Adipocyte (in vitro differentiated cells): ENCODE measurements at regions not wholly inside any gene's neighbourhood (a gene's known extent, or its start where the extent isn't known, plus 50 kb on each side); places are given as distances from the start of the nearest gene placed in this dataset.
A peak's percentile ranks its signal among the peaks of the same experiment; 100 is the strongest.
"Not testable (repeated sequence)": the region's sequence is repeated elsewhere in the genome, so short reads cannot be mapped to it uniquely, and the experiment has no call there.

ENCODE experiments used
- DNase-seq: peaks from one replicate; pipeline ENCODE4 v3.0.0-alpha.2; 2015; ENCODE audit warnings: low read depth
- H3K27me3 ChIP-seq: replicated peaks from 2 replicates; pipeline ENCODE4 v1.7.0; 2013; ENCODE audit warnings: mild to moderate bottlenecking, low read length, moderate library complexity; ENCODE audit not compliant: control insufficient read depth, insufficient read depth
- H3K36me3 ChIP-seq: 2 replicates; pipeline ENCODE4 v1.7.0; 2013; ENCODE audit warnings: low read length, mild to moderate bottlenecking, moderate library complexity; ENCODE audit not compliant: control insufficient read depth, insufficient read depth, severe bottlenecking
- H3K4me1 ChIP-seq: 2 replicates; pipeline ENCODE4 v1.7.0; 2013; ENCODE audit warnings: mild to moderate bottlenecking, low read length, moderate library complexity; ENCODE audit not compliant: control insufficient read depth, insufficient read depth
- H3K4me3 ChIP-seq: 2 replicates; pipeline ENCODE4 v1.7.0; 2013; ENCODE audit warnings: mild to moderate bottlenecking, low read length, moderate library complexity
- H3K9ac ChIP-seq: 2 replicates; pipeline ENCODE4 v1.7.0; 2013; ENCODE audit warnings: mild to moderate bottlenecking, low read length, moderate library complexity
- H3K9me3 ChIP-seq: 2 replicates; pipeline ENCODE4 v1.7.0; 2013; ENCODE audit warnings: mild to moderate bottlenecking, low read length, moderate library complexity; ENCODE audit not compliant: control insufficient read depth

GRCh38 chr9:36521148-36521547 lies 51.5 kb upstream of the MELK start:
- Histone ChIP-seq H3K36me3 (no peaks in the 10 kb centered on the region), H3K9ac (no peak overlapping the region), H3K4me1 (no peaks in the 10 kb centered on the region), H3K9me3 (no peaks in the 10 kb centered on the region), H3K27me3 (peaks cover 10% of the 10 kb centered on the region), H3K4me3 (no peak overlapping the region)
- no peak for DNase-seq

GRCh38 chr9:36517131-36517530 lies 55.6 kb upstream of the MELK start:
- H3K4me3 ChIP-seq, result no peak overlapping the region
- H3K36me3 ChIP-seq, result no peaks in the 10 kb centered on the region
- no peaks in the 10 kb centered on the region for H3K4me1 ChIP-seq
- no peak overlapping the region for H3K9ac ChIP-seq
- H3K9me3 ChIP-seq, result no peaks in the 10 kb centered on the region
- H3K27me3 ChIP-seq, result peaks cover 10% of the 10 kb centered on the region
- DNase-seq, result no peak

GRCh38 chr9:36504156-36504555 lies 68.5 kb upstream of the MELK start:
- Histone ChIP-seq H3K9ac (no peak overlapping the region), H3K4me1 (no peaks in the 10 kb centered on the region), H3K9me3 (no peaks in the 10 kb centered on the region), H3K36me3 (no peaks in the 10 kb centered on the region), H3K27me3 (peaks cover 22% of the 10 kb centered on the region), H3K4me3 (no peak overlapping the region)
- DNase-seq, result no peak

GRCh38 chr9:36503172-36504088 lies 69.3 kb upstream of the MELK start:
- Histone ChIP-seq H3K27me3 (peaks cover 15% of the 10 kb centered on the region), H3K9ac (no peak overlapping the region), H3K4me1 (no peaks in the 10 kb centered on the region), H3K36me3 (no peaks in the 10 kb centered on the region), H3K9me3 (no peaks in the 10 kb centered on the region), H3K4me3 (no peak overlapping the region)
- no peak for DNase-seq

GRCh38 chr9:36501727-36502126 lies 71.0 kb upstream of the MELK start:
- no peak for DNase-seq
- no peaks in the 10 kb centered on the region for H3K4me1 ChIP-seq
- no peak overlapping the region for H3K4me3 ChIP-seq
- no peaks in the 10 kb centered on the region for H3K9me3 ChIP-seq
- H3K9ac ChIP-seq, result no peak overlapping the region
- H3K27me3 ChIP-seq, result peaks cover 8% of the 10 kb centered on the region
- H3K36me3 ChIP-seq, result no peaks in the 10 kb centered on the region

GRCh38 chr9:36500931-36501330 lies 71.8 kb upstream of the MELK start:
- not testable (repeated sequence) for H3K9me3 ChIP-seq, H3K4me3 ChIP-seq

GRCh38 chr9:36499174-36499890 lies 73.4 kb upstream of the MELK start:
- H3K36me3 ChIP-seq, result no peaks in the 10 kb centered on the region
- no peak overlapping the region for H3K4me3 ChIP-seq
- no peaks in the 10 kb centered on the region for H3K9me3 ChIP-seq
- no peaks in the 10 kb centered on the region for H3K4me1 ChIP-seq
- H3K9ac ChIP-seq, result no peak overlapping the region
- H3K27me3 ChIP-seq, result peaks cover 8% of the 10 kb centered on the region
- no peak for DNase-seq

More at GRCh38 chr9:36500931-36501330, 71.8 kb upstream of the MELK start:
- not testable (repeated sequence) for H3K4me1 ChIP-seq, H3K27me3 ChIP-seq, H3K36me3 ChIP-seq, DNase-seq, H3K9ac ChIP-seq

GRCh38 chr9:36493564-36493963 lies 79.1 kb upstream of the MELK start:
- not testable (repeated sequence) for H3K4me1 ChIP-seq, H3K36me3 ChIP-seq, H3K9me3 ChIP-seq, H3K27me3 ChIP-seq, H3K4me3 ChIP-seq, H3K9ac ChIP-seq
- DNase-seq, result peak; percentile 21

- H3K4me1 ChIP-seq, result peaks cover 10% of the 10 kb centered on the region
- H3K9ac ChIP-seq, result no peak overlapping the region
- no peak for DNase-seq
- no peaks in the 10 kb centered on the region for H3K9me3 ChIP-seq
- H3K36me3 ChIP-seq, result no peaks in the 10 kb centered on the region
- no peaks in the 10 kb centered on the region for H3K27me3 ChIP-seq
- no peak overlapping the region for H3K4me3 ChIP-seq
Observed at GRCh38 chr9:36492865-36493264, 79.8 kb upstream of the MELK start.

GRCh38 chr9:36489453-36489852 lies 83.2 kb upstream of the MELK start:
- Histone ChIP-seq H3K4me1 (peaks cover 22% of the 10 kb centered on the region), H3K4me3 (no peak overlapping the region), H3K9me3 (no peaks in the 10 kb centered on the region), H3K27me3 (no peaks in the 10 kb centered on the region), H3K9ac (no peak overlapping the region), H3K36me3 (no peaks in the 10 kb centered on the region)
- DNase-seq, result no peak

GRCh38 chr9:36488389-36488756 lies 84.3 kb upstream of the MELK start:
- H3K4me3 ChIP-seq, result peak overlapping the region; percentile 86

More at GRCh38 chr9:36488389-36488756, 84.3 kb upstream of the MELK start:
- Histone ChIP-seq H3K4me1 (peaks cover 22% of the 10 kb centered on the region), H3K27me3 (no peaks in the 10 kb centered on the region), H3K9me3 (no peaks in the 10 kb centered on the region), H3K36me3 (no peaks in the 10 kb centered on the region), H3K9ac (peak overlapping the region; percentile 90)
- no peak for DNase-seq
